ENCODE measurements at regions not wholly inside any gene's neighbourhood (a gene's known extent, or its start where the extent isn't known, plus 50 kb on each side); places are given as distances from the start of the nearest gene placed in this dataset.
"Not testable (repeated sequence)": the region's sequence is repeated elsewhere in the genome, so short reads cannot be mapped to it uniquely, and the experiment has no call there.

- TF ChIP-seq CTCF (IDR thresholded peaks at IDR 0.05; ENCODE audit: insufficient read depth, low read length, poor library complexity, severe bottlenecking) = no peak
- Histone ChIP-seq H2AFZ (ENCODE audit: low read depth, low read length, severe bottlenecking) (no peak overlapping the region), H3K9me2 (replicated peaks; ENCODE audit: insufficient read depth, low read length) (no peaks in the 10 kb centered on the region), H3K4me3 (ENCODE audit: insufficient read depth, low read length, poor library complexity, severe bottlenecking) (no peak overlapping the region), H3K9ac (ENCODE audit: low read length) (no peak overlapping the region), H3K9me3 (ENCODE audit: insufficient read depth, low read length) (peaks cover 9% of the 10 kb centered on the region; the same call in 1 of the 2 replicates), H3K36me3 (ENCODE audit: low read length) (no peaks in the 10 kb centered on the region; the same call in 1 of the 2 replicates), H3K4me2 (ENCODE audit: low read depth, low read length, poor library complexity, severe bottlenecking) (no peak overlapping the region), H3K27me3 (ENCODE audit: low read length) (no peaks in the 10 kb centered on the region), H3K79me2 (ENCODE audit: insufficient read depth, low read length) (no peaks in the 10 kb centered on the region), H4K20me1 (ENCODE audit: low read depth, low read length) (no peaks in the 10 kb centered on the region), H3K27ac (ENCODE audit: low read depth, low read length) (no peak overlapping the region), H3F3A (ENCODE audit: insufficient read depth) (no peaks in the 10 kb centered on the region)
Measured at GRCh38 chr7:13627455-13627854, 362.0 kb downstream of the ETV1 start.

GRCh38 chr7:13628239-13629001 lies 361.0 kb downstream of the ETV1 start:
- Histone ChIP-seq H3K79me2 (ENCODE audit: insufficient read depth, low read length) (no peaks in the 10 kb centered on the region), H2AFZ (ENCODE audit: low read depth, low read length, severe bottlenecking) (no peak overlapping the region), H3K27me3 (ENCODE audit: low read length) (no peaks in the 10 kb centered on the region), H3K9me2 (replicated peaks; ENCODE audit: insufficient read depth, low read length) (no peaks in the 10 kb centered on the region), H3K4me2 (ENCODE audit: low read depth, low read length, poor library complexity, severe bottlenecking) (no peak overlapping the region), H3K27ac (ENCODE audit: low read depth, low read length) (no peak overlapping the region), H4K20me1 (ENCODE audit: low read depth, low read length) (no peaks in the 10 kb centered on the region), H3F3A (ENCODE audit: insufficient read depth) (no peaks in the 10 kb centered on the region), H3K36me3 (ENCODE audit: low read length) (no peaks in the 10 kb centered on the region; the same call in 1 of the 2 replicates), H3K9me3 (ENCODE audit: insufficient read depth, low read length) (peaks cover 11% of the 10 kb centered on the region; the same call in 1 of the 2 replicates), H3K9ac (ENCODE audit: low read length) (no peak overlapping the region), H3K4me3 (ENCODE audit: insufficient read depth, low read length, poor library complexity, severe bottlenecking) (no peak overlapping the region)
- TF ChIP-seq EZH2phosphoT487 (conservative IDR thresholded peaks at IDR 0.05; ENCODE audit: low read length) = no peak
- no peak for TF ChIP-seq CTCF (IDR thresholded peaks at IDR 0.05; ENCODE audit: insufficient read depth, low read length, poor library complexity, severe bottlenecking)

GRCh38 chr7:13631207-13632049 lies 358.0 kb downstream of the ETV1 start:
- not testable (repeated sequence) for H4K20me1 ChIP-seq (ENCODE audit: low read depth, low read length); H3K9me2 ChIP-seq (replicated peaks; ENCODE audit: insufficient read depth, low read length); H3K27me3 ChIP-seq (ENCODE audit: low read length)

GRCh38 chr7:13633857-13634256 lies 355.6 kb downstream of the ETV1 start:
- TF ChIP-seq CTCF (IDR thresholded peaks at IDR 0.05; ENCODE audit: insufficient read depth, low read length, poor library complexity, severe bottlenecking) (no peak), EZH2phosphoT487 (conservative IDR thresholded peaks at IDR 0.05; ENCODE audit: low read length) (no peak)

More at GRCh38 chr7:13631207-13632049, 358.0 kb downstream of the ETV1 start:
- H3K27ac ChIP-seq (ENCODE audit: low read depth, low read length); H3K9ac ChIP-seq (ENCODE audit: low read length); H2AFZ ChIP-seq (ENCODE audit: low read depth, low read length, severe bottlenecking); H3F3A ChIP-seq (ENCODE audit: insufficient read depth); H3K9me3 ChIP-seq (ENCODE audit: insufficient read depth, low read length); H3K4me3 ChIP-seq (ENCODE audit: insufficient read depth, low read length, poor library complexity, severe bottlenecking); H3K4me2 ChIP-seq (ENCODE audit: low read depth, low read length, poor library complexity, severe bottlenecking); H3K79me2 ChIP-seq (ENCODE audit: insufficient read depth, low read length); H3K36me3 ChIP-seq (ENCODE audit: low read length): not testable (repeated sequence)

More at GRCh38 chr7:13633857-13634256, 355.6 kb downstream of the ETV1 start:
- Histone ChIP-seq H3K27me3 (ENCODE audit: low read length) (no peaks in the 10 kb centered on the region), H2AFZ (ENCODE audit: low read depth, low read length, severe bottlenecking) (no peak overlapping the region), H3K4me3 (ENCODE audit: insufficient read depth, low read length, poor library complexity, severe bottlenecking) (no peak overlapping the region), H3K9me2 (replicated peaks; ENCODE audit: insufficient read depth, low read length) (no peaks in the 10 kb centered on the region), H3F3A (ENCODE audit: insufficient read depth) (no peaks in the 10 kb centered on the region), H3K9ac (ENCODE audit: low read length) (no peak overlapping the region), H3K27ac (ENCODE audit: low read depth, low read length) (no peak overlapping the region), H3K4me2 (ENCODE audit: low read depth, low read length, poor library complexity, severe bottlenecking) (no peak overlapping the region), H4K20me1 (ENCODE audit: low read depth, low read length) (no peaks in the 10 kb centered on the region), H3K79me2 (ENCODE audit: insufficient read depth, low read length) (no peaks in the 10 kb centered on the region), H3K36me3 (ENCODE audit: low read length) (no peaks in the 10 kb centered on the region; the same call in 1 of the 2 replicates), H3K9me3 (ENCODE audit: insufficient read depth, low read length) (peaks cover 6% of the 10 kb centered on the region; the same call in 1 of the 2 replicates)

All from SU-DHL-6 (cell line).